A549 (cell line): ENCODE measurements at regions not wholly inside any gene's neighbourhood (a gene's known extent, or its start where the extent isn't known, plus 50 kb on each side); places are given as distances from the start of the nearest gene placed in this dataset.
"Not testable (repeated sequence)": the region's sequence is repeated elsewhere in the genome, so short reads cannot be mapped to it uniquely, and the experiment has no call there.

Experiments
- CEBPB ChIP-seq, 2 experiments: fragments of >200 bp in 1 of 2; sonication (Bioruptor Twin) in 1 of 2; formaldehyde crosslinking in 1 of 2; IDR thresholded peaks; 2 replicates each; pipeline ENCODE4 v1.6.1; 2012 to 2016
- EHMT2 ChIP-seq: fragments of 200-600 bp; sonication (generic); IDR thresholded peaks from 2 replicates; pipeline ENCODE4 v1.6.1; 2016; ENCODE audit warnings: antibody characterized with exemption, low read depth, mild to moderate bottlenecking, moderate library complexity
- EP300 ChIP-seq, 2 experiments: fragments of >200 bp; sonication (Bioruptor Twin); formaldehyde crosslinking; IDR thresholded peaks; 2 replicates in 1 of 2; 3 replicates in 1 of 2; pipeline ENCODE4 v1.6.1; 2016 to 2017
- JUN ChIP-seq, 2 experiments: fragments of >200 bp; sonication (Bioruptor Twin); formaldehyde crosslinking; IDR thresholded peaks; 2 replicates in 1 of 2; 3 replicates in 1 of 2; pipeline ENCODE4 v1.6.1; 2016 to 2017
- MAZ ChIP-seq: fragments of 150-350 bp; IDR thresholded peaks from 2 replicates; pipeline ENCODE4 v1.6.1; 2014; ENCODE audit warnings: antibody characterized with exemption, low read depth, low read length, borderline replicate concordance
- MYC ChIP-seq: IDR thresholded peaks from 2 replicates; pipeline ENCODE4 v1.6.1; 2012; ENCODE audit warnings: mild to moderate bottlenecking, inconsistent platforms, low read length, improper control_type of control experiment, borderline replicate concordance
- ZSCAN20 ChIP-seq: fragments of 250-450 bp; sonication (Bioruptor Pico); IDR thresholded peaks from 2 replicates; pipeline ENCODE4 v1.8.0; 2022; ENCODE audit warnings: mild to moderate bottlenecking, moderate library complexity
- TF ChIP-seq, protein P1 (sequence below): fragments of >200 bp; sonication (Bioruptor Twin); formaldehyde crosslinking; IDR thresholded peaks from 3 replicates; pipeline ENCODE4 v1.5.1; 2016
- TF ChIP-seq, protein P2 (sequence below): fragments of 200-600 bp; sonication (generic); IDR thresholded peaks from 2 replicates; pipeline ENCODE4 v1.6.1; 2016; ENCODE audit warnings: antibody characterized with exemption, mild to moderate bottlenecking, moderate library complexity

DNA sequence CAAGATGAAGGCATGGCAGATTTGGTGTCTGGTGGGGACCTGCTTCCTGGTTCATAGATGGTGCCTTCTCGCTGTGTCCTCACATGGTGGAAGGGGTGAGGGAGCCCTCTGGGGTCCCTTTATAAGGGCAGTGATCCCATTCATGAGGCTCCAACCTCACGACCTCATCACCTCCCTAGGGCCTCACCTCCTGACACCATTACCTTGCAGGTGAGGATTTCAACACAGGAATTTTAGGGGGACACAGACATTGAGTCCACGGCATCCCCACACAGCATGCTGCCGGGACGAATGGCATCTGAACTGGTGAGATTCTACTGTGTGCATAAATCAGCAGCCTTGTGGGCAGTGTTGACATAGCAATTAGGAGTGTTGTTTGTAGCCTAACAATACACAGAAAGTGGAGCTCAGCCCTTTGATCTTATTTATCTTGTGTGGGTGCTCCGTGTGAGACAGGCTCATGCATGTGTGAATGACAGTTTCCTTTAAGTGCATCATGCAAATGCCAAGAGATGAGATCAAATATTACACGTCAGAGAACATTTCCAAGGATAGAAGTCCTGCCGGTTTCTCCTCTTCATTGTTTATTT lies 368.7 kb upstream of the AMELY start:
- TF ChIP-seq JUN (IDR thresholded peaks at IDR 0.05); MAZ; ZSCAN20; CEBPB (IDR thresholded peaks at IDR 0.05); EHMT2; MYC; EP300 (IDR thresholded peaks at IDR 0.05): not testable (repeated sequence)
- TF ChIP-seq, protein P1, sequence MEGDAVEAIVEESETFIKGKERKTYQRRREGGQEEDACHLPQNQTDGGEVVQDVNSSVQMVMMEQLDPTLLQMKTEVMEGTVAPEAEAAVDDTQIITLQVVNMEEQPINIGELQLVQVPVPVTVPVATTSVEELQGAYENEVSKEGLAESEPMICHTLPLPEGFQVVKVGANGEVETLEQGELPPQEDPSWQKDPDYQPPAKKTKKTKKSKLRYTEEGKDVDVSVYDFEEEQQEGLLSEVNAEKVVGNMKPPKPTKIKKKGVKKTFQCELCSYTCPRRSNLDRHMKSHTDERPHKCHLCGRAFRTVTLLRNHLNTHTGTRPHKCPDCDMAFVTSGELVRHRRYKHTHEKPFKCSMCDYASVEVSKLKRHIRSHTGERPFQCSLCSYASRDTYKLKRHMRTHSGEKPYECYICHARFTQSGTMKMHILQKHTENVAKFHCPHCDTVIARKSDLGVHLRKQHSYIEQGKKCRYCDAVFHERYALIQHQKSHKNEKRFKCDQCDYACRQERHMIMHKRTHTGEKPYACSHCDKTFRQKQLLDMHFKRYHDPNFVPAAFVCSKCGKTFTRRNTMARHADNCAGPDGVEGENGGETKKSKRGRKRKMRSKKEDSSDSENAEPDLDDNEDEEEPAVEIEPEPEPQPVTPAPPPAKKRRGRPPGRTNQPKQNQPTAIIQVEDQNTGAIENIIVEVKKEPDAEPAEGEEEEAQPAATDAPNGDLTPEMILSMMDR: not testable (repeated sequence)
- TF ChIP-seq, protein P2, sequence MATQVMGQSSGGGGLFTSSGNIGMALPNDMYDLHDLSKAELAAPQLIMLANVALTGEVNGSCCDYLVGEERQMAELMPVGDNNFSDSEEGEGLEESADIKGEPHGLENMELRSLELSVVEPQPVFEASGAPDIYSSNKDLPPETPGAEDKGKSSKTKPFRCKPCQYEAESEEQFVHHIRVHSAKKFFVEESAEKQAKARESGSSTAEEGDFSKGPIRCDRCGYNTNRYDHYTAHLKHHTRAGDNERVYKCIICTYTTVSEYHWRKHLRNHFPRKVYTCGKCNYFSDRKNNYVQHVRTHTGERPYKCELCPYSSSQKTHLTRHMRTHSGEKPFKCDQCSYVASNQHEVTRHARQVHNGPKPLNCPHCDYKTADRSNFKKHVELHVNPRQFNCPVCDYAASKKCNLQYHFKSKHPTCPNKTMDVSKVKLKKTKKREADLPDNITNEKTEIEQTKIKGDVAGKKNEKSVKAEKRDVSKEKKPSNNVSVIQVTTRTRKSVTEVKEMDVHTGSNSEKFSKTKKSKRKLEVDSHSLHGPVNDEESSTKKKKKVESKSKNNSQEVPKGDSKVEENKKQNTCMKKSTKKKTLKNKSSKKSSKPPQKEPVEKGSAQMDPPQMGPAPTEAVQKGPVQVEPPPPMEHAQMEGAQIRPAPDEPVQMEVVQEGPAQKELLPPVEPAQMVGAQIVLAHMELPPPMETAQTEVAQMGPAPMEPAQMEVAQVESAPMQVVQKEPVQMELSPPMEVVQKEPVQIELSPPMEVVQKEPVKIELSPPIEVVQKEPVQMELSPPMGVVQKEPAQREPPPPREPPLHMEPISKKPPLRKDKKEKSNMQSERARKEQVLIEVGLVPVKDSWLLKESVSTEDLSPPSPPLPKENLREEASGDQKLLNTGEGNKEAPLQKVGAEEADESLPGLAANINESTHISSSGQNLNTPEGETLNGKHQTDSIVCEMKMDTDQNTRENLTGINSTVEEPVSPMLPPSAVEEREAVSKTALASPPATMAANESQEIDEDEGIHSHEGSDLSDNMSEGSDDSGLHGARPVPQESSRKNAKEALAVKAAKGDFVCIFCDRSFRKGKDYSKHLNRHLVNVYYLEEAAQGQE: not testable (repeated sequence)
